Fibroblast of lung (primary cell): ENCODE measurements at regions not wholly inside any gene's neighbourhood (a gene's known extent, or its start where the extent isn't known, plus 50 kb on each side); places are given as distances from the start of the nearest gene placed in this dataset.

Source experiments
- DNase-seq, 2 donors: peaks; one replicate each; pipeline versions ENCODE4 v3.0.0 to v3.0.0-alpha.2; 2010; ENCODE audit warnings: low read depth in 2 of 2
- H2AFZ ChIP-seq: 2 replicates; pipeline ENCODE4 v1.5.1; 2012; ENCODE audit warnings: low read length, control low read depth, inconsistent platforms
- H3K27ac ChIP-seq: 2 replicates; pipeline ENCODE4 v1.5.1; 2011; ENCODE audit warnings: low read length, control low read depth; ENCODE audit not compliant: insufficient read depth
- H3K27me3 ChIP-seq: 2 replicates; pipeline ENCODE4 v1.5.1; 2011; ENCODE audit warnings: mild to moderate bottlenecking, low read length; ENCODE audit not compliant: control insufficient read depth, insufficient read depth
- H3K36me3 ChIP-seq: 2 replicates; pipeline ENCODE4 v1.5.1; 2011; ENCODE audit warnings: low read length; ENCODE audit not compliant: control insufficient read depth, insufficient read depth
- H3K4me1 ChIP-seq: 2 replicates; pipeline ENCODE4 v1.5.1; 2011; ENCODE audit warnings: low read length; ENCODE audit not compliant: control insufficient read depth, insufficient read depth; ENCODE audit errors: extremely low read depth
- H3K4me2 ChIP-seq: 2 replicates; pipeline ENCODE4 v1.5.1; 2011; ENCODE audit warnings: low read length, control low read depth; ENCODE audit not compliant: insufficient read depth; ENCODE audit errors: extremely low read depth
- H3K4me3 ChIP-seq, 4 experiments: fragments of 200-600 bp in 1 of 4; sonication (generic) in 1 of 4; replicated peaks in 1 of 4; 2 replicates each; pipeline ENCODE4 v1.5.1; 2011 to 2016; ENCODE audit warnings: low read length in 4 of 4, low read depth in 3 of 4, mild to moderate bottlenecking in 3 of 4, control low read depth in 2 of 4, inconsistent platforms in 1 of 4, mixed read lengths in 1 of 4; ENCODE audit not compliant: insufficient read depth in 1 of 4; ENCODE audit errors: control extremely low read depth in 1 of 4
- H3K79me2 ChIP-seq: 2 replicates; pipeline ENCODE4 v1.5.1; 2012; ENCODE audit warnings: mild to moderate bottlenecking, low read length, inconsistent platforms; ENCODE audit not compliant: control insufficient read depth, insufficient read depth
- H3K9ac ChIP-seq: 2 replicates; pipeline ENCODE4 v1.5.1; 2011; ENCODE audit warnings: mild to moderate bottlenecking, low read length, control low read depth; ENCODE audit not compliant: insufficient read depth
- H3K9me3 ChIP-seq: 2 replicates; pipeline ENCODE4 v1.5.1; 2012; ENCODE audit warnings: low read depth, low read length; ENCODE audit not compliant: control insufficient read depth, insufficient read depth
- H4K20me1 ChIP-seq: 2 replicates; pipeline ENCODE4 v1.5.1; 2011; ENCODE audit warnings: low read length; ENCODE audit not compliant: control insufficient read depth, insufficient read depth; ENCODE audit errors: extremely low read depth
- CTCF ChIP-seq, 2 donors: IDR thresholded peaks in 1 of 2; conservative IDR thresholded peaks in 1 of 2; 1 replicate in 1 of 2; 2 replicates in 1 of 2; pipeline ENCODE4 v1.5.1; 2011 to 2012; ENCODE audit warnings: low read length in 2 of 2, control low read depth in 1 of 2, inconsistent platforms in 1 of 2, low read depth in 1 of 2, mild to moderate bottlenecking in 1 of 2
- EZH2 ChIP-seq: IDR thresholded peaks from 2 replicates; pipeline ENCODE4 v1.5.1; 2012; ENCODE audit warnings: low read length, control low read depth, mild to moderate bottlenecking; ENCODE audit errors: missing control alignments

- no peaks in the 10 kb centered on the region for H3K36me3 ChIP-seq
- no peaks in the 10 kb centered on the region for H3K79me2 ChIP-seq
- TF ChIP-seq CTCF (conservative IDR thresholded peaks at IDR 0.05 in 1 of 2, IDR thresholded peaks at IDR 0.05 in 1 of 2; ENCODE audit: low read depth in 1 of 2, low read length in 2 of 2) = no peak
- TF ChIP-seq EZH2 = no peak
- H3K4me1 ChIP-seq = no peaks in the 10 kb centered on the region
- no peaks in the 10 kb centered on the region for H4K20me1 ChIP-seq
- no peak overlapping the region for H2AFZ ChIP-seq
- H3K9me3 ChIP-seq = no peaks in the 10 kb centered on the region
- H3K9ac ChIP-seq = no peak overlapping the region
- H3K4me3 ChIP-seq = no peak overlapping the region
- H3K27me3 ChIP-seq = no peaks in the 10 kb centered on the region
- no peak for DNase-seq
- no peak overlapping the region for H3K4me2 ChIP-seq
- H3K27ac ChIP-seq = no peak overlapping the region
Observed at GRCh38 chr18:5709476-5710095, 165.8 kb upstream of the EPB41L3 start.

- Histone ChIP-seq H3K79me2 (no peaks in the 10 kb centered on the region), H3K27me3 (no peaks in the 10 kb centered on the region), H3K9me3 (no peaks in the 10 kb centered on the region), H4K20me1 (no peaks in the 10 kb centered on the region), H3K4me1 (no peaks in the 10 kb centered on the region), H3K27ac (no peak overlapping the region), H3K36me3 (no peaks in the 10 kb centered on the region), H2AFZ (no peak overlapping the region), H3K4me2 (no peak overlapping the region), H3K9ac (no peak overlapping the region), H3K4me3 (no peak overlapping the region)
- no peak for TF ChIP-seq CTCF (conservative IDR thresholded peaks at IDR 0.05 in 1 of 2, IDR thresholded peaks at IDR 0.05 in 1 of 2; ENCODE audit: low read depth in 1 of 2, low read length in 2 of 2)
- no peak for TF ChIP-seq EZH2
- no peak for DNase-seq
Observed at GRCh38 chr18:5707586-5707985, 163.8 kb upstream of the EPB41L3 start.

- no peak for DNase-seq
- Histone ChIP-seq H3K9ac (no peak overlapping the region), H2AFZ (no peak overlapping the region), H3K36me3 (no peaks in the 10 kb centered on the region), H3K4me3 (no peak overlapping the region), H3K9me3 (no peaks in the 10 kb centered on the region), H4K20me1 (no peaks in the 10 kb centered on the region), H3K79me2 (no peaks in the 10 kb centered on the region), H3K4me2 (no peak overlapping the region), H3K27ac (no peak overlapping the region), H3K4me1 (no peaks in the 10 kb centered on the region), H3K27me3 (no peaks in the 10 kb centered on the region)
- TF ChIP-seq EZH2 (no peak), CTCF (conservative IDR thresholded peaks at IDR 0.05 in 1 of 2, IDR thresholded peaks at IDR 0.05 in 1 of 2; ENCODE audit: low read depth in 1 of 2, low read length in 2 of 2) (no peak)
Observed at GRCh38 chr18:5705393-5705792, 161.6 kb upstream of the EPB41L3 start.
